T-helper 1 cell treated with Interleukin-12 subunit alpha and Interleukin-12 subunit beta and Interleukin-4 antibody, amounts not matched to agents 30 μg/mL and 1 μg/mL, for 36 hours (primary cell): ENCODE measurements at regions not wholly inside any gene's neighbourhood (a gene's known extent, or its start where the extent isn't known, plus 50 kb on each side); places are given as distances from the start of the nearest gene placed in this dataset.
"Not testable (repeated sequence)": the region's sequence is repeated elsewhere in the genome, so short reads cannot be mapped to it uniquely, and the experiment has no call there.

Source experiments
- H3K27ac Mint-ChIP-seq: one replicate; pipeline ENCODE4 v1.8.0; 2021; ENCODE audit warnings: mild to moderate bottlenecking, mixed read lengths
- H3K27me3 Mint-ChIP-seq: one replicate; pipeline ENCODE4 v1.8.0; 2021; ENCODE audit warnings: low read depth, mixed read lengths
- H3K36me3 Mint-ChIP-seq: one replicate; pipeline ENCODE4 v1.8.0; 2021; ENCODE audit warnings: low read depth, mixed read lengths
- H3K4me1 Mint-ChIP-seq: one replicate; pipeline ENCODE4 v1.8.0; 2021; ENCODE audit warnings: low read depth, mixed read lengths
- H3K4me3 Mint-ChIP-seq: one replicate; pipeline ENCODE4 v1.8.0; 2021; ENCODE audit warnings: mild to moderate bottlenecking, moderate library complexity, mixed read lengths
- H3K9me3 Mint-ChIP-seq: one replicate; pipeline ENCODE4 v1.8.0; 2021; ENCODE audit warnings: mixed read lengths

- H3K27me3 Mint-ChIP-seq = no peaks in the 10 kb centered on the region
- H3K27ac Mint-ChIP-seq = peak overlapping the region; percentile 12
- no peaks in the 10 kb centered on the region for H3K9me3 Mint-ChIP-seq
- peaks cover 9% of the 10 kb centered on the region for H3K4me1 Mint-ChIP-seq
- peaks cover 23% of the 10 kb centered on the region for H3K36me3 Mint-ChIP-seq
- no peak overlapping the region for H3K4me3 Mint-ChIP-seq
Observed at GRCh38 chr10:46218921-46219320, 67.9 kb upstream of the ANTXRL start.

- H3K27ac Mint-ChIP-seq, H3K9me3 Mint-ChIP-seq, H3K4me3 Mint-ChIP-seq, H3K27me3 Mint-ChIP-seq, H3K4me1 Mint-ChIP-seq: not testable (repeated sequence)
- peaks cover 26% of the 10 kb centered on the region for H3K36me3 Mint-ChIP-seq
Observed at GRCh38 chr10:46219431-46219990, 67.3 kb upstream of the ANTXRL start.

GRCh38 chr10:46220187-46220586, 66.6 kb upstream of the ANTXRL start:
- Mint-ChIP-seq H3K4me1 (peaks cover 9% of the 10 kb centered on the region), H3K27ac (no peak overlapping the region), H3K36me3 (peaks cover 28% of the 10 kb centered on the region), H3K27me3 (no peaks in the 10 kb centered on the region), H3K9me3 (no peaks in the 10 kb centered on the region), H3K4me3 (no peak overlapping the region)

GRCh38 chr10:46220872-46221538, 65.8 kb upstream of the ANTXRL start:
- Mint-ChIP-seq H3K9me3 (no peaks in the 10 kb centered on the region), H3K27me3 (no peaks in the 10 kb centered on the region), H3K4me1 (peaks cover 11% of the 10 kb centered on the region), H3K4me3 (no peak overlapping the region), H3K36me3 (peaks cover 25% of the 10 kb centered on the region), H3K27ac (no peak overlapping the region)

GRCh38 chr10:46222364-46222935, 64.3 kb upstream of the ANTXRL start:
- no peaks in the 10 kb centered on the region for H3K27me3 Mint-ChIP-seq
- peaks cover 19% of the 10 kb centered on the region for H3K36me3 Mint-ChIP-seq
- no peak overlapping the region for H3K4me3 Mint-ChIP-seq
- H3K4me1 Mint-ChIP-seq = peaks cover 11% of the 10 kb centered on the region
- no peaks in the 10 kb centered on the region for H3K9me3 Mint-ChIP-seq
- no peak overlapping the region for H3K27ac Mint-ChIP-seq

GRCh38 chr10:46223064-46223480, 63.7 kb upstream of the ANTXRL start:
- no peak overlapping the region for H3K4me3 Mint-ChIP-seq
- peaks cover 17% of the 10 kb centered on the region for H3K36me3 Mint-ChIP-seq
- no peak overlapping the region for H3K27ac Mint-ChIP-seq
- no peaks in the 10 kb centered on the region for H3K9me3 Mint-ChIP-seq
- H3K4me1 Mint-ChIP-seq = peaks cover 9% of the 10 kb centered on the region
- H3K27me3 Mint-ChIP-seq = no peaks in the 10 kb centered on the region

- Mint-ChIP-seq H3K27ac (no peak overlapping the region), H3K4me1 (peaks cover 6% of the 10 kb centered on the region), H3K4me3 (no peak overlapping the region), H3K9me3 (no peaks in the 10 kb centered on the region), H3K36me3 (peaks cover 13% of the 10 kb centered on the region), H3K27me3 (no peaks in the 10 kb centered on the region)
Observed at GRCh38 chr10:46223626-46224413, 63.0 kb upstream of the ANTXRL start.

- peaks cover 3% of the 10 kb centered on the region for H3K4me1 Mint-ChIP-seq
- peaks cover 13% of the 10 kb centered on the region for H3K36me3 Mint-ChIP-seq
- H3K9me3 Mint-ChIP-seq = peaks cover under 1% of the 10 kb centered on the region
- no peak overlapping the region for H3K27ac Mint-ChIP-seq
- H3K27me3 Mint-ChIP-seq = no peaks in the 10 kb centered on the region
- no peak overlapping the region for H3K4me3 Mint-ChIP-seq
Observed at GRCh38 chr10:46224414-46224682, 62.4 kb upstream of the ANTXRL start.

GRCh38 chr10:46225597-46225996, 61.2 kb upstream of the ANTXRL start:
- H3K36me3 Mint-ChIP-seq = peaks cover 16% of the 10 kb centered on the region
- no peak overlapping the region for H3K27ac Mint-ChIP-seq
- peaks cover 6% of the 10 kb centered on the region for H3K4me1 Mint-ChIP-seq
- peaks cover 10% of the 10 kb centered on the region for H3K9me3 Mint-ChIP-seq
- no peaks in the 10 kb centered on the region for H3K27me3 Mint-ChIP-seq
- no peak overlapping the region for H3K4me3 Mint-ChIP-seq

- H3K27ac Mint-ChIP-seq = no peak overlapping the region
- no peak overlapping the region for H3K4me3 Mint-ChIP-seq
- peaks cover 16% of the 10 kb centered on the region for H3K36me3 Mint-ChIP-seq
- peaks cover 10% of the 10 kb centered on the region for H3K9me3 Mint-ChIP-seq
- no peaks in the 10 kb centered on the region for H3K27me3 Mint-ChIP-seq
- H3K4me1 Mint-ChIP-seq = peaks cover 6% of the 10 kb centered on the region
Observed at GRCh38 chr10:46226232-46226631, 60.6 kb upstream of the ANTXRL start.

- Mint-ChIP-seq H3K27ac (no peak overlapping the region), H3K36me3 (peaks cover 16% of the 10 kb centered on the region)
Observed at GRCh38 chr10:46226900-46227558, 59.8 kb upstream of the ANTXRL start.

GRCh38 chr10:46227571-46227935, 59.2 kb upstream of the ANTXRL start:
- Mint-ChIP-seq H3K27ac (no peak overlapping the region), H3K4me1 (peaks cover 6% of the 10 kb centered on the region), H3K4me3 (no peak overlapping the region), H3K36me3 (peaks cover 19% of the 10 kb centered on the region), H3K9me3 (peaks cover 10% of the 10 kb centered on the region), H3K27me3 (no peaks in the 10 kb centered on the region)

More at GRCh38 chr10:46226900-46227558, 59.8 kb upstream of the ANTXRL start:
- H3K4me3 Mint-ChIP-seq = no peak overlapping the region
- H3K4me1 Mint-ChIP-seq = peaks cover 6% of the 10 kb centered on the region
- no peaks in the 10 kb centered on the region for H3K27me3 Mint-ChIP-seq
- peaks cover 10% of the 10 kb centered on the region for H3K9me3 Mint-ChIP-seq

GRCh38 chr10:46227936-46228562, 58.7 kb upstream of the ANTXRL start:
- H3K27me3 Mint-ChIP-seq = no peaks in the 10 kb centered on the region
- H3K4me3 Mint-ChIP-seq = no peak overlapping the region
- peaks cover 10% of the 10 kb centered on the region for H3K9me3 Mint-ChIP-seq
- no peak overlapping the region for H3K27ac Mint-ChIP-seq
- H3K4me1 Mint-ChIP-seq = peaks cover 6% of the 10 kb centered on the region
- peaks cover 21% of the 10 kb centered on the region for H3K36me3 Mint-ChIP-seq

- Mint-ChIP-seq H3K36me3 (peaks cover 22% of the 10 kb centered on the region), H3K27me3 (no peaks in the 10 kb centered on the region), H3K9me3 (peaks cover 10% of the 10 kb centered on the region), H3K27ac (no peak overlapping the region), H3K4me3 (no peak overlapping the region), H3K4me1 (peaks cover 6% of the 10 kb centered on the region)
Observed at GRCh38 chr10:46228563-46229071, 58.2 kb upstream of the ANTXRL start.
